BJ (cell line): ENCODE measurements at regions not wholly inside any gene's neighbourhood (a gene's known extent, or its start where the extent isn't known, plus 50 kb on each side); places are given as distances from the start of the nearest gene placed in this dataset.

Source experiments
- CTCF ChIA-PET: fragments of 350-600 bp; formaldehyde crosslinking; extraction: SDS; loops from one replicate; lab custom pipeline; 2021; ENCODE audit warnings: antibody characterized with exemption, inconsistent platforms; lab: Yijun Ruan, JAX
- POLR2A ChIA-PET: fragments of 300-600 bp; sonication (Branson Sonifier 250); formaldehyde crosslinking; extraction: SDS; loops from one replicate; lab custom pipeline; 2021; ENCODE audit warnings: antibody characterized with exemption; lab: Charles Lee
- DNase-seq: peaks from one replicate; pipeline ENCODE4 v3.0.0-alpha.2; 2011; ENCODE audit warnings: low read depth
- H3K27me3 ChIP-seq: 2 replicates; pipeline ENCODE4 v1.6.0; 2011; ENCODE audit warnings: low read length; ENCODE audit not compliant: control insufficient read depth, insufficient read depth
- H3K36me3 ChIP-seq: 2 replicates; pipeline ENCODE4 v1.5.1; 2011; ENCODE audit warnings: low read length; ENCODE audit not compliant: control insufficient read depth, insufficient read depth
- H3K4me3 ChIP-seq: 2 replicates; pipeline ENCODE4 v1.5.1; 2011; ENCODE audit warnings: low read depth, mild to moderate bottlenecking, control low read depth, low read length
- TF ChIP-seq, protein P1 (sequence below): IDR thresholded peaks from 2 replicates; pipeline ENCODE4 v1.5.1; 2011; ENCODE audit warnings: low read depth, mild to moderate bottlenecking, control low read depth, inconsistent platforms, low read length, moderate library complexity; ENCODE audit not compliant: insufficient read depth

DNA sequence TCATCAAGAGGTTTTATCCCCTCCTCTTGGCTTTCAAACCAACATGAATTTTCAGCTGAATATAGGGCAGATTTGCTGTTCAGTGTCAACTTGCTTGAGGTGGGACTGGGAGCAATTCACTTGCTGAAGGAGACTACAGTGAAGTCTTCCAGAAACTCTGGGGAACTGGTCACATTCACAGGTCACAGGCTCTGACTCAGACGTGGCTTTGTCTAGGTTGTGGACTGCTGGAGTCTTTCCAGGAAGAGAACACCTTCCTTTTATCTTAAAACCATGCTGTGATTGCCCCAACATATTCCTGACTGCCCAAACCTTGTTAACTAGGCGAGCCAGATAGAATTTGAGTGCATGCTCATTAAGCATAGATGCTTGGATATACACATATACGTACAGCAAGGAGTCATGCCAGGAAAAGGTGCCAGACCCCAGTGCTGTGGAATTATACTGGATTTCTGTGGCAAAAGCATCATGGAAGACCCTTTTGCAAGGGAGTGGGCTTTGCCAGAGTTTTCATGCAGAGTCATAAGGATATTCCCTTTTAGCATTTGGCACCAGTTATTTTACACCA lies 399.1 kb upstream of the TBL1XR1 start:
- no peaks in the 10 kb centered on the region for H3K36me3 ChIP-seq
- ChIA-PET CTCF (no interaction called here), POLR2A (no interaction called here)
- DNase-seq: no peak
- TF ChIP-seq, protein P1, sequence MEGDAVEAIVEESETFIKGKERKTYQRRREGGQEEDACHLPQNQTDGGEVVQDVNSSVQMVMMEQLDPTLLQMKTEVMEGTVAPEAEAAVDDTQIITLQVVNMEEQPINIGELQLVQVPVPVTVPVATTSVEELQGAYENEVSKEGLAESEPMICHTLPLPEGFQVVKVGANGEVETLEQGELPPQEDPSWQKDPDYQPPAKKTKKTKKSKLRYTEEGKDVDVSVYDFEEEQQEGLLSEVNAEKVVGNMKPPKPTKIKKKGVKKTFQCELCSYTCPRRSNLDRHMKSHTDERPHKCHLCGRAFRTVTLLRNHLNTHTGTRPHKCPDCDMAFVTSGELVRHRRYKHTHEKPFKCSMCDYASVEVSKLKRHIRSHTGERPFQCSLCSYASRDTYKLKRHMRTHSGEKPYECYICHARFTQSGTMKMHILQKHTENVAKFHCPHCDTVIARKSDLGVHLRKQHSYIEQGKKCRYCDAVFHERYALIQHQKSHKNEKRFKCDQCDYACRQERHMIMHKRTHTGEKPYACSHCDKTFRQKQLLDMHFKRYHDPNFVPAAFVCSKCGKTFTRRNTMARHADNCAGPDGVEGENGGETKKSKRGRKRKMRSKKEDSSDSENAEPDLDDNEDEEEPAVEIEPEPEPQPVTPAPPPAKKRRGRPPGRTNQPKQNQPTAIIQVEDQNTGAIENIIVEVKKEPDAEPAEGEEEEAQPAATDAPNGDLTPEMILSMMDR: no peak
- no peaks in the 10 kb centered on the region for H3K27me3 ChIP-seq
- no peak overlapping the region for H3K4me3 ChIP-seq

DNA sequence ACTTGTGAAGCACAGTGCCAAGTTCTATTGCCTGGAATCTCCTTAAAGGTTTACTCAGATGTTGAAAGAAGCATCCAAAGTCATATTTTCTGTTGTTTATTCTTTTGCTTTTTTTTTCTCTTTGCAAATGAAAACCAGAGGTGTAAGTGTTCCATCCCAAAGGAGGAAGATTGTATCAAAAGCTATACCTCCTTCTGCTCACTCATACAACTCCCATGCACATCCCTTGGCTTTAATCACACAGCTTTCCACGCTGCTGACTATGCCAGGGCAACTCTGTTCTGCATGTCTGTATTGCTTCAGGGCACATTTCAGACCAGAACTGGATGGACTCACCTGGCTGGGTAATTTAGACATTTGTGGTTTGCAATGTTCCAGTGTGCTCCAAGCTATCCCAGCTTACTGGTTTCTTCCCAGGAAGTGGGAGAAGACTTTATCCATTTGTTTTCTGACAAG lies 399.6 kb upstream of the TBL1XR1 start:
- H3K27me3 ChIP-seq: no peaks in the 10 kb centered on the region
- POLR2A ChIA-PET: no interaction called here
- no peak for DNase-seq
- CTCF ChIA-PET: no interaction called here
- TF ChIP-seq, protein P1: no peak
- H3K4me3 ChIP-seq: no peak overlapping the region
- no peaks in the 10 kb centered on the region for H3K36me3 ChIP-seq

DNA sequence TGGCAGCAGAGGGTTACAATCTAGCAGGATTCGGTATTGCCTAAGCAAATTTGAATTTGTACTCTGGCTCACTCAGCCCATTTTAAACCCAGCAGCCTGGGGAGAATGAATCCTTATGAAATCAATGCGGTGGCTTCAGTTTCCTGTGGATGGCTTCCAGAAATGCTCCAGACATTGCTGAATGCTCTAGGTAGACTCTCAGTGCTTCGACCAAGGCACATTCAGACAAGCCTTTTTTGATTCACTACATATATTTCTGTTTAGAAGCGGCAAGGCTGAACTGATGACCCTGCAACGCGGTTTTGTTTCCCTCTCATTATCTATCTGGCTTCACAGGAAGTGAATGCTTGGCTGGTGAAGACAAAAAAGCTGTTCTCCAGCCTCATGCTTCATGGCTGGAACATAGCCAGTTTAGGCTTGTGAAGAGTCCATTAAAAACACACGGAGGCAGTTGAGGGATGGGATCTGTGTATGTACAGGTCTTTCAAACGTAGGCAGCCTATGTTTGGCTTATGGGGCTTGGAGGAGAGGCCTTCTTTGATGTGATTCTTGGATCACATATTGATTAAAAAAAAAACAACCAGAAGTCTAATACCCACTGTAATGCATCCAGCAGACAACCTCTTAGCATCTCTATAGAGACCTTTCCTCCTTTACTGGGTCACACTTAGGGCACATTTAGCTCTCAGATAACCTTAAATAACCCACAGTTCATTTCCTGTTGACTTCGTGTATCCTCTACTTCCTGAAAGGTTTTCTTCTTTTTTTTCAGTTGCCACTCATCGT lies 400.2 kb upstream of the TBL1XR1 start:
- H3K4me3 ChIP-seq: no peak overlapping the region
- peak; percentile 57 for DNase-seq
- TF ChIP-seq, protein P1: no peak
- H3K27me3 ChIP-seq: no peaks in the 10 kb centered on the region
- POLR2A ChIA-PET: no interaction called here
- no peaks in the 10 kb centered on the region for H3K36me3 ChIP-seq
- CTCF ChIA-PET: interaction anchor here (0.6 kb wide), 1 partner anchor 239 kb away, joined by 3 read pairs; no protein-coding TSS in a partner anchor

DNA sequence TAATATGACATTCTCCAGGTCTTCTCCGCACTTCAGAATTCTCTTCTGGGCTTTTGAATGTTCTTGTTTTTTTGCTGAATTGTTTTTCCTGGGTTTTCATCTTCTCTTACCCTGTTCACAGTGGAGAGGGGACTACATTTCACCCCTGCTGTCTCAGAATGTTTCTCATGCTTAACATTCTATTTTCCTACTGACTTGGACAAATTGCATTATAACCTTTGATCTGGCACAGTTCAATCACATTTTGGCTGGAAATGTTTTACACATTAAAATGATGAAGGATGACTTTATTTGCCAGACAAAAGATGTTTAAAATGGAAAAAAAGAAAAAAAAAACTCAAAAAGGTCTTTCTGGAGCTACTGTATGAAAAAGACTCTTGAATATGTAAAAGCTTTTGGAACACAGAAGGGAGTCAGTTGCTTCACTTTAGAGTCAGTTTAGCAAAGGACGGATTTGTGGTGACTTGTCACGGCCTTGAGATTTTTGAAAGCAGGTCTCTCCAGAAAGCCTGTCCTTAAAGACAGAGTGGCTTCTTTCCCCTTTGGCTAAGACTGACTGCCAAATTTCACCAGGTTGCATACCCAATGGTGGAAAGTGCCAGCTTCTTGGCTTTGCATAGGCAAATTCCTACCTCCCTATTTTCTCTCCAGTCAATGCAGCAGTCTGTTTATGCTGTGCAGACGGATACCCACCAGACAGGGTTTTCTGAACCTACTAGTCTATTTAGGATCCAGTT lies 401.0 kb upstream of the TBL1XR1 start:
- POLR2A ChIA-PET: interaction anchor here (0.6 kb wide), 1 partner anchor 15 kb away, joined by 3 read pairs; no protein-coding TSS in a partner anchor

More for the DNA sequence above, 401.0 kb upstream of the TBL1XR1 start:
- CTCF ChIA-PET: interaction anchor here (0.6 to 0.7 kb wide), 2 partner anchors 238 to 1430 kb away, joined by 3 read pairs; no protein-coding TSS in a partner anchor
- H3K36me3 ChIP-seq: no peaks in the 10 kb centered on the region
- H3K27me3 ChIP-seq: no peaks in the 10 kb centered on the region
- TF ChIP-seq, protein P1: no peak
- no peak for DNase-seq
- H3K4me3 ChIP-seq: no peak overlapping the region
